ENCODE measurements at regions not wholly inside any gene's neighbourhood (a gene's known extent, or its start where the extent isn't known, plus 50 kb on each side); places are given as distances from the start of the nearest gene placed in this dataset.

DNA sequence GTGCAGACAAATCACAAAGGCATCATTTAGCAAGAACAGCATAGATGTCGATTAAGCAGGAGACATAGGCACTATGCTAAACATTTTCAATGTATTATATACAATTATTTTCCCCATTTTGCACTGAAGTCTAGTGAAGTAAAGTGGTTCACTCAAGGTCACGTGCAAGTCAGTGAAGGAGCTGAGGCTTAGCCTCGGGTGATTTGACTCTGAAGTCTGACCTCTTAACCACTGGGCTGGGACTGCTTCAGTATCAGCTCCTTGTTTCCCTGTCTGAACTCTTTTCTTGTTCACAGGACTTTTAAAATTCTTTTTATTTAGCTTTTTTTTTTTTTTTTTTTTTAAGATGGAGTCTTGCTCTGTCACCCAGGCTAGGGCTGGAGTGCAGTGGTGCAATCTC is 262.7 kb downstream of the DRD1 start:
- Mint-ChIP-seq H3K36me3 (ENCODE audit: insufficient read depth) (no peaks in the 10 kb centered on the region), H3K4me1 (ENCODE audit: low read depth) (no peaks in the 10 kb centered on the region), H3K4me3 (no peak overlapping the region), H3K27me3 (ENCODE audit: low read depth) (peaks cover 2% of the 10 kb centered on the region), H3K9me3 (no peaks in the 10 kb centered on the region)
- no peak for DNase-seq
- no peak for ATAC-seq

GRCh38 chr5:175170899-175171298 is 273.1 kb downstream of the DRD1 start:
- ATAC-seq: no peak
- Mint-ChIP-seq H3K9me3 (no peaks in the 10 kb centered on the region), H3K4me3 (no peak overlapping the region), H3K4me1 (ENCODE audit: low read depth) (no peaks in the 10 kb centered on the region), H3K36me3 (ENCODE audit: insufficient read depth) (no peaks in the 10 kb centered on the region), H3K27me3 (ENCODE audit: low read depth) (peaks cover 7% of the 10 kb centered on the region)
- no peak for DNase-seq

DNA sequence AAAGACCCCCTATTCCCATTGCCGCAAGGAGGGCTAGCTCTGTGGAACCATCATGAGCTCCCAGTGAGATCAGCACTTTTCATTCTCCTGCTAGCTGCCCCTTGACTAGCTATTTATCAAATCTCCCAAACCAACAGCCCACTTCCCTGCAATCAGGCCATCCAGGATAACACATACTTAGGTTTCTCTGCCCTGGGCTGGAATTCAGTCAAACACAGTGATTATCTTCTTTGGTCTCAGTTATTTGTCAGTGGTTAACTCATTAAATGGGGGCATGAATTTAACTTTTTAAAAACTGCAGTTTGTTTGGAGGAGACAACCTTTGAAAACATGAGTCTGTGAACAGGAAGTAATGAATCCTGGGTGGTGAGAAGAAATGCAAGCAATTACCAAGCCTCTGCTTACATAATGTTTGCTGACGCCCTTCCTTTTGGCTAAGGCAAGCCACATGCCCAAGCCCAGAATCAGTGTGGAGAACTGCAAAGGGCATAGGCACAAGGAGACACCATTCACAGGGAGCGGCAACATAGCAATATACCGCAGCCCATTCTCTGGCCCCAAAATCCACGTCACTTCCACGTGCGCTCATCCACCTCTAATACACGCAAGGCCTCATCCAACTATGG is 275.0 kb downstream of the DRD1 start:
- no peaks in the 10 kb centered on the region for H3K4me1 Mint-ChIP-seq (ENCODE audit: low read depth)

DNA sequence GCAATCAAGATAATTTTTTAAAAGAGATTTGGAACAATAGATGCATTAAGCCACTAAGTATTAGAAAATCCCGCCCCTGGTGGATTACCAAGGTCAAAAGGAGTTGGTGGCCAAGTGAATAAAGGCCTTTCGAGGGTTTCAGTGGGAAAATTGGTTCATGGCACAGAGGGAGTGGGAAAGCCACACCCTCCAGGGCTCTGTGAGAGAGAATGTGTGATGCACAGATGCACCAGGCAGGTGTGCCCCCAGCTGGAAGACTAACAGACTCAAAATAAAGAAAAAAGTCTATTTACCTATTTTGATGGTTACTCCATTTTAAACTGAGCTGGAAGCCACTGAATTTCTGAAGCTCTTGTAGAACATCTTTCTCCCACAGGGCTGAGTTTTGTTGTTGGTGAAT is 278.0 kb downstream of the DRD1 start:
- Mint-ChIP-seq H3K4me1 (ENCODE audit: low read depth) (no peaks in the 10 kb centered on the region), H3K9me3 (no peaks in the 10 kb centered on the region), H3K27me3 (ENCODE audit: low read depth) (no peaks in the 10 kb centered on the region), H3K4me3 (no peak overlapping the region), H3K36me3 (ENCODE audit: insufficient read depth) (no peaks in the 10 kb centered on the region)
- no peak for ATAC-seq
- DNase-seq: no peak

More for the DNA sequence above, 275.0 kb downstream of the DRD1 start:
- no peak for ATAC-seq
- Mint-ChIP-seq H3K27me3 (ENCODE audit: low read depth) (peaks cover 1% of the 10 kb centered on the region), H3K9me3 (no peaks in the 10 kb centered on the region), H3K4me3 (no peak overlapping the region), H3K36me3 (ENCODE audit: insufficient read depth) (no peaks in the 10 kb centered on the region)
- no peak for DNase-seq

DNA sequence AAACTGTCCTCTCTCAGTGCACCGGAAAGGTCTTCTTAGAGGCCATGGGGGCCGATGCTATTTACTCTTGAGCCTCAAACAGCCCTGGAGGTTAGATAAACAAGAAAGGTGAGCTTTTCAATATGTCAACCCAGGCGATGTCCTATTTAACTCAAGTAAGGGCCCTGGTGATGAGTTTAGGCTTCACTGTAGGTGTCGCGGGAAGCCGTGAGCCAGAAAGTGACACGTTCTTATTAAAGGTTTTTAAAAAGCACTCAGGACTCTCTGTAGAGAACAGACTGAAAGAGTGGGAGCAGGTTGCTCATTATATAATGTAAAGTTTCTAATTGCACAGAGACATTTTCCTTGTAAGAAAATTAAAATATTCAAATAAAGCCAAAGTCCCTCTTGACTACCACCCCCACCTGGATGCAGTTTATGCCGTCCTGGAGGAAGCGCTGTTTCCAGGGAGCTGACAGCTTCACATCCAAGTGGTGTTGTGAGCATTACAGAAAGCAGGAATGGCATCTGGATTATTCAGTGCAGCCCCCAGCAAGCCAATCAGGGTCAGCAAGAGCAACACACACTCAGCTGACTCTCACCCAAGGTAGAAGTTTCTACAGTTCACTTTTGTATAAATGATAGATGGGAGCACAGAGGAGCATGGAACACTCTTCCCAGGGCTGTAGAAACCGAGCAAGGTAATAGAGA is 280.3 kb downstream of the DRD1 start:
- Mint-ChIP-seq H3K27me3 (ENCODE audit: low read depth) (no peaks in the 10 kb centered on the region), H3K9me3 (no peaks in the 10 kb centered on the region), H3K36me3 (ENCODE audit: insufficient read depth) (no peaks in the 10 kb centered on the region), H3K4me1 (ENCODE audit: low read depth) (no peaks in the 10 kb centered on the region), H3K4me3 (no peak overlapping the region)
- DNase-seq (no peak), ATAC-seq (no peak)

- DNase-seq (no peak), ATAC-seq (no peak)
- Mint-ChIP-seq H3K4me1 (ENCODE audit: low read depth) (no peaks in the 10 kb centered on the region), H3K4me3 (no peak overlapping the region), H3K27me3 (ENCODE audit: low read depth) (no peaks in the 10 kb centered on the region), H3K36me3 (ENCODE audit: insufficient read depth) (no peaks in the 10 kb centered on the region), H3K9me3 (no peaks in the 10 kb centered on the region)
Measured at GRCh38 chr5:175162036-175162435, 281.9 kb downstream of the DRD1 start.

DNA sequence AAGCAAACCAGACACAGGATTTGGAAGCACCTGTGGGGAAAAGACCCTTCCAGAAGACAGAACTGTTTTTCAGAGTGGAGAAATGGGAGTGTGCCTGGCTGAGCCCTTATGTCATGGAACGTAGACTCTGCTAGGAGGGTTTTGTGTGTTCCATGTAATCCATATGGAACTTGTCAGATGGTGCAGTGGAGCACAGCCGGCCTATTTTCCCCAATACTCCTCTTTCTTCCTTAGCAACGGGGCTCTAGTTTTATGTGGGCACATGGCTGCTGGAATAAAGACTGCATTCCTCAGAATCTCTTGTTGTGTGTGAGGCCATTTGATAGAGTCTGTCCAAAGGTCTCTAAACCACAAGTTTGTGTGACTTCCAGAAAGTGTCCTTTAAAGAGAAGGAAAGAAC is 284.0 kb downstream of the DRD1 start:
- ATAC-seq: no peak
- Mint-ChIP-seq H3K9me3 (no peaks in the 10 kb centered on the region), H3K36me3 (ENCODE audit: insufficient read depth) (no peaks in the 10 kb centered on the region), H3K27me3 (ENCODE audit: low read depth) (no peaks in the 10 kb centered on the region), H3K4me1 (ENCODE audit: low read depth) (no peaks in the 10 kb centered on the region), H3K4me3 (no peak overlapping the region)
- DNase-seq: no peak

DNA sequence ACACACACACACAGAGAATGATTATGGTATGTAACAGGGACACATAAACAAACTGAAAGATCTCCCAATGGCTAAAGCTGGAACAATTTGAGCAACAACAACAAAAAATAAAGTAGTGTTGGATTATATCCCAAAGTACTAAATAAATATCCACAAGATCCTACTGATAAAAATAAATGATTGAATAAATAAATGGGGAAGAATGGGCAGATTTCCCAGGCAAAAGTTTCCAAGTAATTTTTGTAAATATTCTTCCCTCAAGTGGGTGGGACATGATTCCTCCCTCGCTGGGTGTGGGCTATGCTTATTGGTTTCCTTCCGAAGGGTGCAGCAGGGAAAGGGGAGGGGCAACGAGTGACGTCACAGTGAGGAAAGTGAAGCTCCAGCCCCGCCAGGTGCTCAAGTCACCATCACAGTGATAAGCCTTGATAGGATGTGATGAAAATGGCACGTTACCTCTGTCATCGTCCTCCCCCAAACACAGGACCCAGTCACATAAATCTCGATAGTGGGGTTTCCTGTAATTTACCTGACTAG is 295.3 kb downstream of the DRD1 start:
- H3K4me1 Mint-ChIP-seq (ENCODE audit: low read depth): no peaks in the 10 kb centered on the region
- H3K9me3 Mint-ChIP-seq: peaks cover 29% of the 10 kb centered on the region
- no peak for ATAC-seq
- no peak for DNase-seq
- peaks cover 4% of the 10 kb centered on the region for H3K27me3 Mint-ChIP-seq (ENCODE audit: low read depth)
- no peaks in the 10 kb centered on the region for H3K36me3 Mint-ChIP-seq (ENCODE audit: insufficient read depth)
- H3K4me3 Mint-ChIP-seq: no peak overlapping the region

DNA sequence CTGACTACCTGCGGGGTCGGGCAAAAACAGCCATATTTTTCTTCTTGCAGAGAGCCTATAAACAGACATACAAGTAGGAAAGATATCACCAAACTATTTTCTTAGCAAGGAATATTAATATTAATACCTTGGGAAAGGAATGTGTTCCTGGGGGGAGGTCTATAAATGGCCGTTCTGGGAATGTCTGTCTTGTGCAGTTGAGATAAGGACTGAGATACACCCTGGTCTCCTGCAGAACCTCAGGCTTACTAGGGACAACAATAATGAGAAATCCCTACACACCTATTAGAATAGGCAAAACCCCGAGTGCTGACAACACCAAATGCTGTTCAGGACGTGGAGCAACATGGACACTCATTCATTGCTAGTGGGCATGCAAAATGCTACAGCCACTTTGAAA is 297.2 kb downstream of the DRD1 start:
- Mint-ChIP-seq H3K4me1 (ENCODE audit: low read depth) (no peaks in the 10 kb centered on the region), H3K36me3 (ENCODE audit: insufficient read depth) (no peaks in the 10 kb centered on the region), H3K4me3 (no peak overlapping the region), H3K27me3 (ENCODE audit: low read depth) (no peaks in the 10 kb centered on the region), H3K9me3 (peaks cover 33% of the 10 kb centered on the region)
- ATAC-seq (no peak), DNase-seq (no peak)

- no peaks in the 10 kb centered on the region for H3K4me1 Mint-ChIP-seq (ENCODE audit: low read depth)
- no peak overlapping the region for H3K4me3 Mint-ChIP-seq
- ATAC-seq (no peak), DNase-seq (no peak)
- H3K27me3 Mint-ChIP-seq (ENCODE audit: low read depth): no peaks in the 10 kb centered on the region
- H3K36me3 Mint-ChIP-seq (ENCODE audit: insufficient read depth): no peaks in the 10 kb centered on the region
- H3K9me3 Mint-ChIP-seq: peaks cover 29% of the 10 kb centered on the region
Measured at GRCh38 chr5:175141421-175141820, 302.6 kb downstream of the DRD1 start.

DNA sequence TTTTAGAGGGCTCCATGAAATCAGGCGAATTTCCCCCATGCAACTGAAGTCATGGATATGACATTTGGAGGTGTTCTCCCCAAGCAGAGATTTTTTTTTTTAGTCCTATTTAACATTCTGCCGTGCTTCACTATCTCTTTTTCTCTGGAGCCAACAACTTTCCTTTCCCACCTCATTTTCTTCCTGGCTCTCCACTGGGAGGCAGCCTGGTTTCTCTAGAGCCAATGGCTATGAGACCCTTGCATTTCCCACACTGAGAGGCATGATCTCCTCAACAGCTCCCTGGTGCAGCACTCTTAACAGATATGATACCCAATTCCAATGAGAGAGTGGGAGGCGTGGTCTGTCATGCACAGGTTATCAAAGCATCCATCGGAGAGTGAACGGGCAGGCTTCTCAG is 310.8 kb downstream of the DRD1 start:
- Mint-ChIP-seq H3K27me3 (ENCODE audit: low read depth) (no peaks in the 10 kb centered on the region), H3K9me3 (peaks cover 9% of the 10 kb centered on the region), H3K36me3 (ENCODE audit: insufficient read depth) (no peaks in the 10 kb centered on the region), H3K4me3 (no peak overlapping the region), H3K4me1 (ENCODE audit: low read depth) (no peaks in the 10 kb centered on the region)
- no peak for DNase-seq
- ATAC-seq: no peak

GRCh38 chr5:175131432-175131831 is 312.6 kb downstream of the DRD1 start:
- Mint-ChIP-seq H3K4me3 (no peak overlapping the region), H3K27me3 (ENCODE audit: low read depth) (no peaks in the 10 kb centered on the region), H3K4me1 (ENCODE audit: low read depth) (no peaks in the 10 kb centered on the region), H3K9me3 (peaks cover 7% of the 10 kb centered on the region), H3K36me3 (ENCODE audit: insufficient read depth) (no peaks in the 10 kb centered on the region)
- DNase-seq (no peak), ATAC-seq (no peak)

DNA sequence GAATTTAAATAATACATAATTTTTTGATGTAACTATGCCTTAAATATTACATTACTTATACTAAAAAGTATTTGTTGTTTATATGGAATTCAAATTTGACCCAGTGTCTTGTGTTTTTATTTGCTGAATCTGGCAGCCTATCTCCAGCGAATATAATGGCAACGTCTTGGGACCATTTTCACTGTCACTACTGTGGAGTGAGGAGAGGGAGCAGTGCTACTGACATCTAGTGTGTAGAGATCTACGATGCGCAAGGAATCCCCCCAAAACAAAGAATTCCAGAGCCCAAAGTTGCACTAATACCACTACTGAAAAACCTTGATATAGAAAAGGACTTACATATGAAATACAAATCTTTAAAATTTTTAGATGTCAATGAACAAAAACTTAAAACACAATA is 314.4 kb downstream of the DRD1 start:
- peaks cover 3% of the 10 kb centered on the region for H3K27me3 Mint-ChIP-seq (ENCODE audit: low read depth)
- ATAC-seq: no peak

GRCh38 chr5:175129121-175129520 is 314.9 kb downstream of the DRD1 start:
- H3K9me3 Mint-ChIP-seq: no peaks in the 10 kb centered on the region
- H3K4me1 Mint-ChIP-seq (ENCODE audit: low read depth): no peaks in the 10 kb centered on the region
- ATAC-seq (no peak), DNase-seq (no peak)
- peaks cover 3% of the 10 kb centered on the region for H3K27me3 Mint-ChIP-seq (ENCODE audit: low read depth)
- H3K36me3 Mint-ChIP-seq (ENCODE audit: insufficient read depth): no peaks in the 10 kb centered on the region
- no peak overlapping the region for H3K4me3 Mint-ChIP-seq

More for the DNA sequence above, 314.4 kb downstream of the DRD1 start:
- Mint-ChIP-seq H3K36me3 (ENCODE audit: insufficient read depth) (no peaks in the 10 kb centered on the region), H3K4me1 (ENCODE audit: low read depth) (no peaks in the 10 kb centered on the region), H3K9me3 (no peaks in the 10 kb centered on the region), H3K4me3 (no peak overlapping the region)
- no peak for DNase-seq

DNA sequence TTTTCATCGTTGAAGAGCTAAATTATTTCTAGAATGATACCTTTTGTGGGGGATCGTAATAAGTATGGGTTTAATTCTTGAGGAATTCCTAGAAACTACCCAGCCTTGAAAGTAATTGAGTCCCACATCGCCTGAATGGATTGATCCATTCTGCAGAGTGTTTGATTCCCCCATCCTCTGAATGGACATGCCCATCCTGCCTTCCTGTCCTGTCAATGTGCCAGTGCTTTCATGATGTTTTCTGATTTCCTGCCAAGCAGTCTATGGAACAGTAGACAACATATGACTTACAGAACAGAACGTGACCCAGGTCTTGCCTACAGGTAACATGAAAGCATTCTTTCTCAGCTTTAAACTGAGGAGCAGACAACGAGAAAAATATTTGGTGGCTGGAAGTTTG is 319.2 kb downstream of the DRD1 start:
- Mint-ChIP-seq H3K4me1 (ENCODE audit: low read depth) (no peaks in the 10 kb centered on the region), H3K27me3 (ENCODE audit: low read depth) (peaks cover 8% of the 10 kb centered on the region), H3K4me3 (no peak overlapping the region), H3K9me3 (no peaks in the 10 kb centered on the region), H3K36me3 (ENCODE audit: insufficient read depth) (no peaks in the 10 kb centered on the region)
- DNase-seq: no peak
- no peak for ATAC-seq

Measured in activated T-cell treated with anti-CD3 and anti-CD28 coated beads, Interleukin-2, amount 50 U/mL, for 4 hours (primary cell).